GM23338 (cell line): ENCODE measurements at regions not wholly inside any gene's neighbourhood (a gene's known extent, or its start where the extent isn't known, plus 50 kb on each side); places are given as distances from the start of the nearest gene placed in this dataset.

Experiments
- ATAC-seq: fragments of 200-7000 bp; cut with Tn5 transposase; 3 replicates; pipeline ENCODE4 v1.9.1; 2020
- DNase-seq: peaks from one replicate; pipeline ENCODE4 v3.0.0-alpha.2; 2015; ENCODE audit warnings: low spot score
- H2AFZ ChIP-seq: fragments of 200-600 bp; sonication (generic); 2 replicates; pipeline ENCODE4 v1.8.0; 2016; ENCODE audit warnings: antibody characterized with exemption, mild to moderate bottlenecking, moderate library complexity
- H3F3A ChIP-seq: fragments of 200-600 bp; sonication (generic); replicated peaks from 2 replicates; pipeline ENCODE4 v1.8.0; 2017; ENCODE audit warnings: antibody characterized with exemption, mixed run types, low read depth
- H3K27ac ChIP-seq: fragments of 200-600 bp; sonication (generic); 2 replicates; pipeline ENCODE4 v1.6.1; 2016; ENCODE audit warnings: low read depth
- H3K27me3 ChIP-seq: fragments of 200-600 bp; sonication (generic); 2 replicates; pipeline ENCODE4 v1.8.0; 2016; ENCODE audit warnings: mild to moderate bottlenecking, mixed run types, moderate library complexity; ENCODE audit not compliant: insufficient read depth
- H3K36me3 ChIP-seq: fragments of 200-600 bp; sonication (generic); 2 replicates; pipeline ENCODE4 v1.8.0; 2016; ENCODE audit warnings: mild to moderate bottlenecking; ENCODE audit not compliant: insufficient read depth
- H3K4me1 ChIP-seq: fragments of 200-600 bp; sonication (generic); 2 replicates; pipeline ENCODE4 v1.8.0; 2016; ENCODE audit warnings: mild to moderate bottlenecking, moderate library complexity; ENCODE audit not compliant: insufficient read depth
- H3K4me2 ChIP-seq: fragments of 200-600 bp; sonication (generic); 2 replicates; pipeline ENCODE4 v1.7.1; 2017; ENCODE audit warnings: mixed run types
- H3K4me3 ChIP-seq: fragments of 200-600 bp; sonication (generic); 2 replicates; pipeline ENCODE4 v1.6.1; 2016; ENCODE audit warnings: mixed run types
- H3K79me2 ChIP-seq: fragments of 200-600 bp; sonication (generic); replicated peaks from 2 replicates; pipeline ENCODE4 v1.8.0; 2017; ENCODE audit warnings: mild to moderate bottlenecking; ENCODE audit not compliant: insufficient read depth
- H3K9me2 ChIP-seq: fragments of 200-600 bp; sonication (generic); 2 replicates; pipeline ENCODE4 v1.8.0; 2017; ENCODE audit not compliant: insufficient read depth
- H4K20me1 ChIP-seq: fragments of 200-600 bp; sonication (generic); replicated peaks from 2 replicates; pipeline ENCODE4 v1.8.0; 2017; ENCODE audit warnings: mild to moderate bottlenecking; ENCODE audit not compliant: insufficient read depth
- H3K27ac Mint-ChIP-seq: 2 replicates; pipeline ENCODE4 v1.8.0; 2020; ENCODE audit warnings: inconsistent platforms, mild to moderate bottlenecking, moderate library complexity, mixed read lengths
- H3K27me3 Mint-ChIP-seq: 3 replicates; pipeline ENCODE4 v1.8.0; 2022; ENCODE audit warnings: low read depth, mild to moderate bottlenecking, moderate library complexity, mixed read lengths, inconsistent platforms; ENCODE audit not compliant: insufficient read depth, poor library complexity
- H3K36me3 Mint-ChIP-seq: 3 replicates; pipeline ENCODE4 v1.8.0; 2021; ENCODE audit warnings: low read depth, mild to moderate bottlenecking, inconsistent platforms, moderate library complexity, mixed read lengths
- H3K4me1 Mint-ChIP-seq: 3 replicates; pipeline ENCODE4 v1.8.0; 2020; ENCODE audit warnings: mild to moderate bottlenecking, inconsistent platforms, mixed read lengths
- H3K4me3 Mint-ChIP-seq: 3 replicates; pipeline ENCODE4 v1.8.0; 2021; ENCODE audit warnings: moderate library complexity, mild to moderate bottlenecking, inconsistent platforms, mixed read lengths
- H3K9me3 Mint-ChIP-seq: 3 replicates; pipeline ENCODE4 v1.8.0; 2020; ENCODE audit warnings: moderate library complexity, mild to moderate bottlenecking, inconsistent platforms, mixed read lengths
- CREB1 ChIP-seq: fragments of 250-450 bp; sonication (Bioruptor Pico); IDR thresholded peaks from 2 replicates; pipeline ENCODE4 v1.5.0; 2020; ENCODE audit warnings: low read depth, mild to moderate bottlenecking, moderate library complexity
- CTCF ChIP-seq, 2 experiments: fragments of 200-600 bp in 1 of 2; sonication (generic) in 1 of 2; conservative IDR thresholded peaks; 2 replicates each; pipeline versions ENCODE4 v1.5.1 to v1.6.1; 2016 to 2017; ENCODE audit warnings: antibody characterized with exemption in 2 of 2, low read depth in 2 of 2, mild to moderate bottlenecking in 2 of 2, moderate library complexity in 1 of 2
- ETS1 ChIP-seq: IDR thresholded peaks from 2 replicates; pipeline ENCODE4 v1.6.1; 2016; ENCODE audit warnings: antibody characterized with exemption
- NANOG ChIP-seq: IDR thresholded peaks from 2 replicates; pipeline ENCODE4 v1.6.1; 2016; ENCODE audit warnings: antibody characterized with exemption, borderline replicate concordance
- POLR2AphosphoS5 ChIP-seq: IDR thresholded peaks from 2 replicates; pipeline ENCODE4 v1.6.1; 2016; ENCODE audit warnings: antibody characterized with exemption, low read depth
- REST ChIP-seq: IDR thresholded peaks from one replicate; pipeline ENCODE4 v1.6.1; 2018; ENCODE audit warnings: antibody characterized with exemption; ENCODE audit not compliant: unreplicated experiment
- STAT1 ChIP-seq: IDR thresholded peaks from one replicate; pipeline ENCODE4 v1.6.1; 2016; ENCODE audit warnings: antibody characterized with exemption; ENCODE audit not compliant: unreplicated experiment
- ZNF114 ChIP-seq: fragments of 250-450 bp; sonication (Bioruptor Pico); IDR thresholded peaks from 2 replicates; pipeline ENCODE4 v1.5.0; 2020; ENCODE audit warnings: mild to moderate bottlenecking, moderate library complexity
- ZNF331 ChIP-seq: fragments of 250-450 bp; sonication (Bioruptor Pico); IDR thresholded peaks from 2 replicates; pipeline ENCODE4 v1.5.0; 2020; ENCODE audit warnings: low read depth, mild to moderate bottlenecking, moderate library complexity
- ZNF462 ChIP-seq: fragments of 250-450 bp; sonication (Bioruptor Pico); IDR thresholded peaks from 2 replicates; pipeline ENCODE4 v1.5.0; 2020; ENCODE audit warnings: mild to moderate bottlenecking, moderate library complexity

GRCh38 chr9:10700915-10701314, 88.1 kb upstream of the PTPRD start (continued):
- TF ChIP-seq CTCF (conservative IDR thresholded peaks at IDR 0.05; ENCODE audit: low read depth in 2 of 2): no peak
- no peak for TF ChIP-seq ZNF331 (CRISPR knock-in tag)
- no peak for TF ChIP-seq ZNF462 (CRISPR knock-in tag)

GRCh38 chr9:10701906-10702305, 89.1 kb upstream of the PTPRD start:
- Mint-ChIP-seq H3K4me1 (peaks cover 2% of the 10 kb centered on the region; the same call in 1 of the 3 replicates), H3K27me3 (no peaks in the 10 kb centered on the region), H3K9me3 (0 out of 3 replicates have a peak, but pooled peaks cover 3% of the 10 kb centered on the region), H3K36me3 (peaks cover 3% of the 10 kb centered on the region; the same call in 1 of the 3 replicates), H3K27ac (no peak overlapping the region), H3K4me3 (no peak overlapping the region)
- Histone ChIP-seq H3K9me2 (no peaks in the 10 kb centered on the region; the same call in 1 of the 2 replicates), H3K4me3 (no peak overlapping the region), H3K4me2 (no peak overlapping the region), H3K27me3 (no peaks in the 10 kb centered on the region), H3K27ac (no peak overlapping the region), H3K36me3 (no peaks in the 10 kb centered on the region), H3K4me1 (no peaks in the 10 kb centered on the region), H3K79me2 (no peaks in the 10 kb centered on the region), H4K20me1 (no peaks in the 10 kb centered on the region), H3F3A (no peaks in the 10 kb centered on the region), H2AFZ (no peak overlapping the region)
- ATAC-seq (no peak), DNase-seq (no peak)
- no peak for TF ChIP-seq STAT1
- no peak for TF ChIP-seq POLR2AphosphoS5
- TF ChIP-seq CTCF (conservative IDR thresholded peaks at IDR 0.05; ENCODE audit: low read depth in 2 of 2): no peak
- no peak for TF ChIP-seq ETS1
- TF ChIP-seq CREB1 (CRISPR knock-in tag): no peak
- no peak for TF ChIP-seq ZNF114 (CRISPR knock-in tag)
- TF ChIP-seq REST: no peak
- TF ChIP-seq NANOG: no peak
- TF ChIP-seq ZNF331 (CRISPR knock-in tag): no peak
